WTC11 (cell line): ENCODE measurements at regions not wholly inside any gene's neighbourhood (a gene's known extent, or its start where the extent isn't known, plus 50 kb on each side); places are given as distances from the start of the nearest gene placed in this dataset.

Experiments
- ZNF263 ChIP-seq: sonication (generic); formaldehyde crosslinking; IDR thresholded peaks from 2 replicates; pipeline ENCODE4 v1.8.1; 2022; ENCODE audit warnings: low read depth, mild to moderate bottlenecking, moderate library complexity, missing genetic modification reagents
- TF ChIP-seq, protein P1 (sequence below): fragments of 200-600 bp; IDR thresholded peaks from 2 replicates; pipeline ENCODE4 v1.8.0; 2022; ENCODE audit warnings: antibody characterized with exemption
- TF ChIP-seq, protein P2 (sequence below): sonication (generic); formaldehyde crosslinking; IDR thresholded peaks from 2 replicates; pipeline ENCODE4 v1.8.1; 2023; ENCODE audit warnings: mild to moderate bottlenecking, missing genetic modification reagents

- TF ChIP-seq, protein P1, sequence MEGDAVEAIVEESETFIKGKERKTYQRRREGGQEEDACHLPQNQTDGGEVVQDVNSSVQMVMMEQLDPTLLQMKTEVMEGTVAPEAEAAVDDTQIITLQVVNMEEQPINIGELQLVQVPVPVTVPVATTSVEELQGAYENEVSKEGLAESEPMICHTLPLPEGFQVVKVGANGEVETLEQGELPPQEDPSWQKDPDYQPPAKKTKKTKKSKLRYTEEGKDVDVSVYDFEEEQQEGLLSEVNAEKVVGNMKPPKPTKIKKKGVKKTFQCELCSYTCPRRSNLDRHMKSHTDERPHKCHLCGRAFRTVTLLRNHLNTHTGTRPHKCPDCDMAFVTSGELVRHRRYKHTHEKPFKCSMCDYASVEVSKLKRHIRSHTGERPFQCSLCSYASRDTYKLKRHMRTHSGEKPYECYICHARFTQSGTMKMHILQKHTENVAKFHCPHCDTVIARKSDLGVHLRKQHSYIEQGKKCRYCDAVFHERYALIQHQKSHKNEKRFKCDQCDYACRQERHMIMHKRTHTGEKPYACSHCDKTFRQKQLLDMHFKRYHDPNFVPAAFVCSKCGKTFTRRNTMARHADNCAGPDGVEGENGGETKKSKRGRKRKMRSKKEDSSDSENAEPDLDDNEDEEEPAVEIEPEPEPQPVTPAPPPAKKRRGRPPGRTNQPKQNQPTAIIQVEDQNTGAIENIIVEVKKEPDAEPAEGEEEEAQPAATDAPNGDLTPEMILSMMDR: no peak
- TF ChIP-seq, protein P2, sequence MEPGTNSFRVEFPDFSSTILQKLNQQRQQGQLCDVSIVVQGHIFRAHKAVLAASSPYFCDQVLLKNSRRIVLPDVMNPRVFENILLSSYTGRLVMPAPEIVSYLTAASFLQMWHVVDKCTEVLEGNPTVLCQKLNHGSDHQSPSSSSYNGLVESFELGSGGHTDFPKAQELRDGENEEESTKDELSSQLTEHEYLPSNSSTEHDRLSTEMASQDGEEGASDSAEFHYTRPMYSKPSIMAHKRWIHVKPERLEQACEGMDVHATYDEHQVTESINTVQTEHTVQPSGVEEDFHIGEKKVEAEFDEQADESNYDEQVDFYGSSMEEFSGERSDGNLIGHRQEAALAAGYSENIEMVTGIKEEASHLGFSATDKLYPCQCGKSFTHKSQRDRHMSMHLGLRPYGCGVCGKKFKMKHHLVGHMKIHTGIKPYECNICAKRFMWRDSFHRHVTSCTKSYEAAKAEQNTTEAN: no peak
- no peak for TF ChIP-seq ZNF263 (CRISPR knock-in tag)
Observed at GRCh38 chr2:168330624-168331423, 83.4 kb upstream of the STK39 start.
